BLaER1 treated with 17β-estradiol and CSF1 and Interleukin-3, amounts not matched to agents 10 nM and 100 nM (cell line): ENCODE measurements at regions not wholly inside any gene's neighbourhood (a gene's known extent, or its start where the extent isn't known, plus 50 kb on each side); places are given as distances from the start of the nearest gene placed in this dataset.

Experiments used
- H3K27ac ChIP-seq, 11 experiments: shearing (Covaris generic); formaldehyde crosslinking; 2 replicates each; pipeline ENCODE4 v1.8.1; 2022
- H3K27me3 ChIP-seq, 11 experiments: shearing (Covaris generic); formaldehyde crosslinking; 2 replicates each; pipeline ENCODE4 v1.8.1; 2022
- H3K36me3 ChIP-seq, 11 experiments: shearing (Covaris generic); formaldehyde crosslinking; 2 replicates each; pipeline ENCODE4 v1.8.1; 2022
- H3K4me1 ChIP-seq, 10 experiments: shearing (Covaris generic); formaldehyde crosslinking; 2 replicates each; pipeline ENCODE4 v1.8.1; 2022
- H3K4me2 ChIP-seq, 11 experiments: shearing (Covaris generic); formaldehyde crosslinking; 2 replicates each; pipeline ENCODE4 v1.8.1; 2022
- H3K4me3 ChIP-seq, 10 experiments: shearing (Covaris generic); formaldehyde crosslinking; 2 replicates each; pipeline ENCODE4 v1.8.1; 2022
- H3K9ac ChIP-seq, 11 experiments: shearing (Covaris generic); formaldehyde crosslinking; 2 replicates each; pipeline ENCODE4 v1.8.1; 2022
- H3K9me3 ChIP-seq, 11 experiments: shearing (Covaris generic); formaldehyde crosslinking; replicated peaks in 1 of 11; 2 replicates each; pipeline ENCODE4 v1.8.1; 2022
- H4K20me1 ChIP-seq, 11 experiments: shearing (Covaris generic); formaldehyde crosslinking; 2 replicates each; pipeline ENCODE4 v1.8.1; 2022
- Cebpa-rat ChIP-seq, 11 experiments: shearing (Covaris generic); IDR thresholded peaks; 2 replicates each; pipeline ENCODE4 v1.8.1; 2022

- no peaks in the 10 kb centered on the region for H3K36me3 ChIP-seq
- H3K27ac ChIP-seq: no peak overlapping the region
- H3K4me3 ChIP-seq: no peak overlapping the region
- H3K4me1 ChIP-seq: peaks cover 0 to 23% (median 11%) of the 10 kb centered on the region in 10 experiments; a peak in 12 of 20 replicates
- H3K9me3 ChIP-seq: peaks cover 0 to 8% (median 0%) of the 10 kb centered on the region in 11 experiments; a peak in 4 of 22 replicates
- no peaks in the 10 kb centered on the region for H3K27me3 ChIP-seq
- no peaks in the 10 kb centered on the region for H4K20me1 ChIP-seq
- no peak overlapping the region for H3K9ac ChIP-seq
- H3K4me2 ChIP-seq: no peak overlapping the region
- no peak for TF ChIP-seq Cebpa-rat (IDR thresholded peaks at IDR 0.05)
These were observed 2276.3 kb downstream of the MAT2B start for GRCh38 chr5:165781738-165782137.

- Histone ChIP-seq H3K9ac (no peak overlapping the region), H3K9me3 (no peaks in the 10 kb centered on the region; a peak in 1 of 22 replicates), H3K27me3 (no peaks in the 10 kb centered on the region), H3K4me2 (no peak overlapping the region), H3K36me3 (no peaks in the 10 kb centered on the region), H3K4me3 (no peak overlapping the region), H3K27ac (no peak overlapping the region), H4K20me1 (no peaks in the 10 kb centered on the region), H3K4me1 (peaks cover 0 to 11% (median 7%) of the 10 kb centered on the region in 10 experiments; a peak in 12 of 20 replicates)
- no peak for TF ChIP-seq Cebpa-rat (IDR thresholded peaks at IDR 0.05)
These were observed 2277.6 kb downstream of the MAT2B start for GRCh38 chr5:165783024-165783423.

GRCh38 chr5:165786073-165786472, 2280.7 kb downstream of the MAT2B start:
- Histone ChIP-seq H3K27me3 (no peaks in the 10 kb centered on the region), H3K4me1 (0 out of 20 replicates have a peak, but pooled peaks cover 0 to 8% (median 0%) of the 10 kb centered on the region in 10 experiments), H3K36me3 (no peaks in the 10 kb centered on the region), H3K9me3 (no peaks in the 10 kb centered on the region; a peak in 1 of 22 replicates), H4K20me1 (no peaks in the 10 kb centered on the region), H3K9ac (no peak overlapping the region), H3K4me3 (no peak overlapping the region), H3K27ac (no peak overlapping the region), H3K4me2 (no peak overlapping the region)
- TF ChIP-seq Cebpa-rat (IDR thresholded peaks at IDR 0.05): no peak

GRCh38 chr5:165795073-165795472, 2289.7 kb downstream of the MAT2B start:
- H3K36me3 ChIP-seq: no peaks in the 10 kb centered on the region
- H4K20me1 ChIP-seq: no peaks in the 10 kb centered on the region
- no peak for TF ChIP-seq Cebpa-rat (IDR thresholded peaks at IDR 0.05)
- H3K4me2 ChIP-seq: no peak overlapping the region
- H3K9ac ChIP-seq: no peak overlapping the region
- no peaks in the 10 kb centered on the region for H3K27me3 ChIP-seq
- no peaks in the 10 kb centered on the region for H3K4me1 ChIP-seq
- H3K4me3 ChIP-seq: no peak overlapping the region
- peaks cover 0 to 8% (median 6%) of the 10 kb centered on the region in 11 experiments; a peak in 8 of 22 replicates for H3K9me3 ChIP-seq
- no peak overlapping the region for H3K27ac ChIP-seq

- Histone ChIP-seq H3K27ac (no peak overlapping the region), H4K20me1 (no peaks in the 10 kb centered on the region), H3K4me1 (no peaks in the 10 kb centered on the region), H3K27me3 (no peaks in the 10 kb centered on the region), H3K4me2 (no peak overlapping the region), H3K4me3 (no peak overlapping the region), H3K9ac (no peak overlapping the region), H3K36me3 (no peaks in the 10 kb centered on the region), H3K9me3 (no peaks in the 10 kb centered on the region)
- no peak for TF ChIP-seq Cebpa-rat (IDR thresholded peaks at IDR 0.05)
These were observed 2300.3 kb downstream of the MAT2B start for GRCh38 chr5:165805756-165806155.

GRCh38 chr5:165808335-165808734, 2302.9 kb downstream of the MAT2B start:
- H3K4me1 ChIP-seq: no peaks in the 10 kb centered on the region
- H3K36me3 ChIP-seq: no peaks in the 10 kb centered on the region
- H3K4me2 ChIP-seq: no peak overlapping the region
- H3K9ac ChIP-seq: no peak overlapping the region
- H3K27me3 ChIP-seq: no peaks in the 10 kb centered on the region
- no peaks in the 10 kb centered on the region for H3K9me3 ChIP-seq
- TF ChIP-seq Cebpa-rat (IDR thresholded peaks at IDR 0.05): no peak
- no peak overlapping the region for H3K27ac ChIP-seq
- no peaks in the 10 kb centered on the region for H4K20me1 ChIP-seq
- no peak overlapping the region for H3K4me3 ChIP-seq

- Histone ChIP-seq H3K27me3 (no peaks in the 10 kb centered on the region), H3K4me2 (no peak overlapping the region), H3K36me3 (no peaks in the 10 kb centered on the region), H3K9ac (no peak overlapping the region), H3K9me3 (no peaks in the 10 kb centered on the region), H3K27ac (no peak overlapping the region), H3K4me1 (no peaks in the 10 kb centered on the region), H4K20me1 (no peaks in the 10 kb centered on the region), H3K4me3 (no peak overlapping the region)
- no peak for TF ChIP-seq Cebpa-rat (IDR thresholded peaks at IDR 0.05)
These were observed 2304.5 kb downstream of the MAT2B start for GRCh38 chr5:165809914-165810313.

GRCh38 chr5:165829504-165829903, 2324.1 kb downstream of the MAT2B start:
- TF ChIP-seq Cebpa-rat (IDR thresholded peaks at IDR 0.05): no peak
- Histone ChIP-seq H3K27me3 (no peaks in the 10 kb centered on the region), H3K36me3 (no peaks in the 10 kb centered on the region), H4K20me1 (no peaks in the 10 kb centered on the region), H3K27ac (no peak overlapping the region), H3K9me3 (no peaks in the 10 kb centered on the region), H3K4me3 (no peak overlapping the region), H3K4me1 (no peaks in the 10 kb centered on the region), H3K9ac (no peak overlapping the region), H3K4me2 (no peak overlapping the region)

- H3K4me2 ChIP-seq: no peak overlapping the region
- peaks cover 0 to 4% (median 0%) of the 10 kb centered on the region in 10 experiments; a peak in 1 of 20 replicates for H3K4me1 ChIP-seq
- no peaks in the 10 kb centered on the region for H3K36me3 ChIP-seq
- no peak overlapping the region for H3K4me3 ChIP-seq
- no peak overlapping the region for H3K27ac ChIP-seq
- no peak for TF ChIP-seq Cebpa-rat (IDR thresholded peaks at IDR 0.05)
- no peaks in the 10 kb centered on the region for H3K9me3 ChIP-seq
- no peaks in the 10 kb centered on the region for H4K20me1 ChIP-seq
- no peaks in the 10 kb centered on the region for H3K27me3 ChIP-seq
- no peak overlapping the region for H3K9ac ChIP-seq
These were observed 2329.5 kb downstream of the MAT2B start for GRCh38 chr5:165834891-165835290.

GRCh38 chr5:165836046-165836445, 2330.6 kb downstream of the MAT2B start:
- H3K4me1 ChIP-seq: peaks cover 0 to 4% (median 0%) of the 10 kb centered on the region in 10 experiments; a peak in 1 of 20 replicates
- no peaks in the 10 kb centered on the region for H3K27me3 ChIP-seq
- no peak for TF ChIP-seq Cebpa-rat (IDR thresholded peaks at IDR 0.05)
- H3K27ac ChIP-seq: no peak overlapping the region
- H3K9me3 ChIP-seq: no peaks in the 10 kb centered on the region
- no peak overlapping the region for H3K4me2 ChIP-seq
- H3K9ac ChIP-seq: no peak overlapping the region
- H3K4me3 ChIP-seq: no peak overlapping the region
- H3K36me3 ChIP-seq: no peaks in the 10 kb centered on the region
- no peaks in the 10 kb centered on the region for H4K20me1 ChIP-seq
